ENCODE measurements at regions not wholly inside any gene's neighbourhood (a gene's known extent, or its start where the extent isn't known, plus 50 kb on each side); places are given as distances from the start of the nearest gene placed in this dataset.

DNA sequence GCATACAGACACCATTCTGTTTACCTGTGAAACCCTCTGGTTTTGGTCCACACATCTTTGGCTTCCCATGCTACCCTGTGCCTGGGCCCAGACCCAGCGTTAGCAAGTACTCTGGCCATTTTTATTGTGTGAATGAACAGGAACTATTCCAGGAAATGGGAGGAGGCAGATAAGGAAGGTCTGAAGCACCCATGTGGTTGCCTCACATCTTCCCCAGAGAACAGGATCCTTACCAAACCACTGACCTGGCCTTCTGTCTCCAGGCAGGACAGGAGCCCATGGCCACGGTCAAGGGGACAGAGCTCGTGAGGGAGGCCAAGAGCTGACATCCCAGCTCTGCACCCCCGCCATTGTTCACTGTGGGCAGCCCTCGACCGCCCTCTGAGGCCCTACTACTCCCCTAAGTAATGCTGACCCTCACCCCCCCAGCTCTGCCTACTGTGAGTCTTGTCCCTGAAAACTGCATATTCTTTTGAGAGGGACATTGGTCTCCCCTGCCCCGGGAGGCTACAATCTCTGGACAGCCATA is 97.7 kb upstream of the TP53I11 start:
- H3K4me1 ChIP-seq = peaks cover 26% of the 10 kb centered on the region
- ATAC-seq = no peak
- H3K4me3 ChIP-seq = no peak overlapping the region
- CTCF ChIA-PET = interaction anchor here (0.6 to 1.4 kb wide), 3 partner anchors 11 to 151 kb away, joined by 3 to 4 read pairs (median 3); no protein-coding TSS in a partner anchor
- H3K9me3 ChIP-seq = no peaks in the 10 kb centered on the region
- WGBS (ENCODE audit: missing lambda C conversion rate) = 81% methylated on average over 7 of the region's 7 CpGs
- no peak for DNase-seq (ENCODE audit: low read depth in 1 of 2, low spot score in 1 of 2)
- TF ChIP-seq KDM1A (IDR thresholded peaks at IDR 0.05; ENCODE audit: low read depth) = no peak
- TF ChIP-seq HOXB13 (CRISPR knock-in tag; IDR thresholded peaks at IDR 0.05; ENCODE audit: low read depth) = no peak
- TF ChIP-seq HDAC2 (IDR thresholded peaks at IDR 0.05) = no peak
- no peak for TF ChIP-seq TFCP2L1 (CRISPR knock-in tag; IDR thresholded peaks at IDR 0.05)
- TF ChIP-seq RNF2 (IDR thresholded peaks at IDR 0.05; ENCODE audit: borderline replicate concordance, low read depth) = no peak
- no peak for TF ChIP-seq KDM5A (IDR thresholded peaks at IDR 0.05)
- TF ChIP-seq, protein P1, sequence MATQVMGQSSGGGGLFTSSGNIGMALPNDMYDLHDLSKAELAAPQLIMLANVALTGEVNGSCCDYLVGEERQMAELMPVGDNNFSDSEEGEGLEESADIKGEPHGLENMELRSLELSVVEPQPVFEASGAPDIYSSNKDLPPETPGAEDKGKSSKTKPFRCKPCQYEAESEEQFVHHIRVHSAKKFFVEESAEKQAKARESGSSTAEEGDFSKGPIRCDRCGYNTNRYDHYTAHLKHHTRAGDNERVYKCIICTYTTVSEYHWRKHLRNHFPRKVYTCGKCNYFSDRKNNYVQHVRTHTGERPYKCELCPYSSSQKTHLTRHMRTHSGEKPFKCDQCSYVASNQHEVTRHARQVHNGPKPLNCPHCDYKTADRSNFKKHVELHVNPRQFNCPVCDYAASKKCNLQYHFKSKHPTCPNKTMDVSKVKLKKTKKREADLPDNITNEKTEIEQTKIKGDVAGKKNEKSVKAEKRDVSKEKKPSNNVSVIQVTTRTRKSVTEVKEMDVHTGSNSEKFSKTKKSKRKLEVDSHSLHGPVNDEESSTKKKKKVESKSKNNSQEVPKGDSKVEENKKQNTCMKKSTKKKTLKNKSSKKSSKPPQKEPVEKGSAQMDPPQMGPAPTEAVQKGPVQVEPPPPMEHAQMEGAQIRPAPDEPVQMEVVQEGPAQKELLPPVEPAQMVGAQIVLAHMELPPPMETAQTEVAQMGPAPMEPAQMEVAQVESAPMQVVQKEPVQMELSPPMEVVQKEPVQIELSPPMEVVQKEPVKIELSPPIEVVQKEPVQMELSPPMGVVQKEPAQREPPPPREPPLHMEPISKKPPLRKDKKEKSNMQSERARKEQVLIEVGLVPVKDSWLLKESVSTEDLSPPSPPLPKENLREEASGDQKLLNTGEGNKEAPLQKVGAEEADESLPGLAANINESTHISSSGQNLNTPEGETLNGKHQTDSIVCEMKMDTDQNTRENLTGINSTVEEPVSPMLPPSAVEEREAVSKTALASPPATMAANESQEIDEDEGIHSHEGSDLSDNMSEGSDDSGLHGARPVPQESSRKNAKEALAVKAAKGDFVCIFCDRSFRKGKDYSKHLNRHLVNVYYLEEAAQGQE (IDR thresholded peaks at IDR 0.05) = no peak
- TF ChIP-seq NPAS2 (CRISPR knock-in tag; IDR thresholded peaks at IDR 0.05; ENCODE audit: borderline replicate concordance) = no peak
- no peak for TF ChIP-seq ZSCAN20 (CRISPR knock-in tag; IDR thresholded peaks at IDR 0.05)
- no peak overlapping the region for H3K4me2 ChIP-seq
- no peak for FAIRE-seq
- H3K27ac ChIP-seq = no peak overlapping the region
- POLR2A ChIA-PET = no interaction called here

GRCh38 chr11:45048870-45049691 is 97.4 kb upstream of the PRDM11 start:
- Histone ChIP-seq H3K4me2 (no peak overlapping the region), H3K4me1 (peaks cover 25% of the 10 kb centered on the region), H3K9me3 (no peaks in the 10 kb centered on the region), H3K4me3 (no peak overlapping the region), H3K27ac (no peak overlapping the region)
- TF ChIP-seq, protein P2, sequence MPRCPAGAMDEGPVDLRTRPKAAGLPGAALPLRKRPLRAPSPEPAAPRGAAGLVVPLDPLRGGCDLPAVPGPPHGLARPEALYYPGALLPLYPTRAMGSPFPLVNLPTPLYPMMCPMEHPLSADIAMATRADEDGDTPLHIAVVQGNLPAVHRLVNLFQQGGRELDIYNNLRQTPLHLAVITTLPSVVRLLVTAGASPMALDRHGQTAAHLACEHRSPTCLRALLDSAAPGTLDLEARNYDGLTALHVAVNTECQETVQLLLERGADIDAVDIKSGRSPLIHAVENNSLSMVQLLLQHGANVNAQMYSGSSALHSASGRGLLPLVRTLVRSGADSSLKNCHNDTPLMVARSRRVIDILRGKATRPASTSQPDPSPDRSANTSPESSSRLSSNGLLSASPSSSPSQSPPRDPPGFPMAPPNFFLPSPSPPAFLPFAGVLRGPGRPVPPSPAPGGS (IDR thresholded peaks at IDR 0.05) = no peak
- TF ChIP-seq ZNF302 (CRISPR knock-in tag; IDR thresholded peaks at IDR 0.05) = no peak
- TF ChIP-seq HMGXB4 (CRISPR knock-in tag; IDR thresholded peaks at IDR 0.05; ENCODE audit: borderline replicate concordance) = no peak
- no peak for TF ChIP-seq EHMT2 (IDR thresholded peaks at IDR 0.05; ENCODE audit: low read depth)
- no peak for TF ChIP-seq RNF2 (IDR thresholded peaks at IDR 0.05; ENCODE audit: borderline replicate concordance, low read depth)
- no peak for TF ChIP-seq ELK1 (IDR thresholded peaks at IDR 0.05; ENCODE audit: low read depth, low read length)
- TF ChIP-seq TP53 (CRISPR knock-in tag; IDR thresholded peaks at IDR 0.05) = no peak
- TF ChIP-seq GATA3 (IDR thresholded peaks at IDR 0.05; ENCODE audit: borderline replicate concordance) = no peak
- no peak for TF ChIP-seq ZFP36 (IDR thresholded peaks at IDR 0.05; ENCODE audit: borderline replicate concordance, partially characterized antibody)
- no peak for TF ChIP-seq CHD2 (IDR thresholded peaks at IDR 0.05; ENCODE audit: low read length, partially characterized antibody)
- no peak for TF ChIP-seq FOSL2 (IDR thresholded peaks at IDR 0.05)
- TF ChIP-seq FOSL2 (CRISPR knock-in tag; IDR thresholded peaks at IDR 0.05) = no peak
- no peak for TF ChIP-seq MYC (IDR thresholded peaks at IDR 0.05; ENCODE audit: borderline replicate concordance, low read length)
- no peak for DNase-seq (ENCODE audit: low read depth in 1 of 2, low spot score in 1 of 2)
- no peak for ATAC-seq
- ChIA-PET CTCF (interaction anchor here (1.4 to 3.4 kb wide), 3 partner anchors 11 to 113 kb away, joined by 3 to 14 read pairs (median 7); no protein-coding TSS in a partner anchor), POLR2A (no interaction called here)
- WGBS (ENCODE audit: missing lambda C conversion rate) = 87% methylated on average over 22 of the region's 22 CpGs
- no peak for FAIRE-seq

Measured in A549 (cell line).